ENCODE measurements at regions not wholly inside any gene's neighbourhood (a gene's known extent, or its start where the extent isn't known, plus 50 kb on each side); places are given as distances from the start of the nearest gene placed in this dataset.
"Not testable (repeated sequence)": the region's sequence is repeated elsewhere in the genome, so short reads cannot be mapped to it uniquely, and the experiment has no call there.

- Histone ChIP-seq H3K27ac (ENCODE audit: low read depth, low read length) (no peak overlapping the region), H4K91ac (ENCODE audit: low read depth, low read length) (no peak overlapping the region), H3K79me1 (ENCODE audit: low read length) (no peaks in the 10 kb centered on the region), H4K8ac (ENCODE audit: low read depth, low read length) (no peak overlapping the region), H3K23ac (ENCODE audit: low read length) (no peak overlapping the region), H3K4me3 (ENCODE audit: low read depth, low read length) (no peak overlapping the region), H2AK5ac (ENCODE audit: low read length) (no peak overlapping the region), H2BK5ac (ENCODE audit: low read depth, low read length, poor library complexity) (no peak overlapping the region), H4K12ac (ENCODE audit: low read depth, low read length) (no peak overlapping the region), H3K36me3 (ENCODE audit: control insufficient read depth in 1 of 2, insufficient read depth in 2 of 2, low read length in 2 of 2) (no peaks in the 10 kb centered on the region), H2BK12ac (ENCODE audit: low read length) (no peak overlapping the region), H3K14ac (ENCODE audit: low read length) (no peak overlapping the region), H3K18ac (ENCODE audit: low read length) (no peak overlapping the region), H2BK120ac (ENCODE audit: insufficient read depth, low read length, poor library complexity) (no peak overlapping the region), H3K4me2 (ENCODE audit: low read length) (no peak overlapping the region), H3K79me2 (ENCODE audit: control insufficient read depth, insufficient read depth, low read length, poor library complexity) (no peaks in the 10 kb centered on the region), H3K27me3 (ENCODE audit: insufficient read depth, low read length) (no peaks in the 10 kb centered on the region), H2AFZ (ENCODE audit: insufficient read depth, low read length, poor library complexity) (no peak overlapping the region), H3K9ac (ENCODE audit: low read length) (no peak overlapping the region), H3K4me1 (ENCODE audit: control insufficient read depth in 1 of 2, insufficient read depth in 2 of 2, low read length in 2 of 2) (no peaks in the 10 kb centered on the region), H3K9me3 (ENCODE audit: insufficient read depth, low read depth, low read length) (no peaks in the 10 kb centered on the region), H3K4ac (ENCODE audit: low read depth, low read length) (no peak overlapping the region)
- no CpG with 5 or more reads among the region's 1 CpG for WGBS (ENCODE audit: extremely low coverage, insufficient coverage, insufficient read length)
- no peak for DNase-seq
Measured at GRCh38 chr1:178665579-178665978, 59.5 kb upstream of the RALGPS2 start.

GRCh38 chr1:178666891-178667290 is 58.2 kb upstream of the RALGPS2 start:
- not testable (repeated sequence) for H2BK5ac ChIP-seq (ENCODE audit: low read depth, low read length, poor library complexity); H2BK120ac ChIP-seq (ENCODE audit: insufficient read depth, low read length, poor library complexity); H3K27ac ChIP-seq (ENCODE audit: low read depth, low read length); H3K79me2 ChIP-seq (ENCODE audit: control insufficient read depth, insufficient read depth, low read length, poor library complexity); H3K27me3 ChIP-seq (ENCODE audit: insufficient read depth, low read length); H3K36me3 ChIP-seq (ENCODE audit: control insufficient read depth in 1 of 2, insufficient read depth in 2 of 2, low read length in 2 of 2); H3K23ac ChIP-seq (ENCODE audit: low read length); H4K8ac ChIP-seq (ENCODE audit: low read depth, low read length); H3K79me1 ChIP-seq (ENCODE audit: low read length); H4K91ac ChIP-seq (ENCODE audit: low read depth, low read length); H3K9me3 ChIP-seq (ENCODE audit: insufficient read depth, low read depth, low read length); H3K4me3 ChIP-seq (ENCODE audit: low read depth, low read length); H3K4me2 ChIP-seq (ENCODE audit: low read length); H3K4me1 ChIP-seq (ENCODE audit: control insufficient read depth in 1 of 2, insufficient read depth in 2 of 2, low read length in 2 of 2); H2AK5ac ChIP-seq (ENCODE audit: low read length); H3K9ac ChIP-seq (ENCODE audit: low read length); DNase-seq; H3K18ac ChIP-seq (ENCODE audit: low read length); H3K14ac ChIP-seq (ENCODE audit: low read length); H2BK12ac ChIP-seq (ENCODE audit: low read length); H2AFZ ChIP-seq (ENCODE audit: insufficient read depth, low read length, poor library complexity); H4K12ac ChIP-seq (ENCODE audit: low read depth, low read length); H3K4ac ChIP-seq (ENCODE audit: low read depth, low read length)
- no CpG with 5 or more reads among the region's 9 CpGs for WGBS (ENCODE audit: extremely low coverage, insufficient coverage, insufficient read length)

- H3K23ac ChIP-seq (ENCODE audit: low read length) = no peak overlapping the region
- H3K27ac ChIP-seq (ENCODE audit: low read depth, low read length) = no peak overlapping the region
- H3K18ac ChIP-seq (ENCODE audit: low read length) = no peak overlapping the region
- no peak overlapping the region for H4K8ac ChIP-seq (ENCODE audit: low read depth, low read length)
- H2BK5ac ChIP-seq (ENCODE audit: low read depth, low read length, poor library complexity) = no peak overlapping the region
- no peaks in the 10 kb centered on the region for H3K36me3 ChIP-seq (ENCODE audit: control insufficient read depth in 1 of 2, insufficient read depth in 2 of 2, low read length in 2 of 2)
- H3K14ac ChIP-seq (ENCODE audit: low read length) = no peak overlapping the region
- H3K9me3 ChIP-seq (ENCODE audit: insufficient read depth, low read depth, low read length) = peaks cover 5% of the 10 kb centered on the region
- H4K91ac ChIP-seq (ENCODE audit: low read depth, low read length) = no peak overlapping the region
- no peak overlapping the region for H4K12ac ChIP-seq (ENCODE audit: low read depth, low read length)
- H3K79me2 ChIP-seq (ENCODE audit: control insufficient read depth, insufficient read depth, low read length, poor library complexity) = no peaks in the 10 kb centered on the region
- H3K4me2 ChIP-seq (ENCODE audit: low read length) = no peak overlapping the region
- no peak overlapping the region for H2AK5ac ChIP-seq (ENCODE audit: low read length)
- no peak for DNase-seq
- no peak overlapping the region for H2AFZ ChIP-seq (ENCODE audit: insufficient read depth, low read length, poor library complexity)
- no peak overlapping the region for H2BK120ac ChIP-seq (ENCODE audit: insufficient read depth, low read length, poor library complexity)
- no peak overlapping the region for H2BK12ac ChIP-seq (ENCODE audit: low read length)
- no peak overlapping the region for H3K9ac ChIP-seq (ENCODE audit: low read length)
- H3K4me1 ChIP-seq (ENCODE audit: control insufficient read depth in 1 of 2, insufficient read depth in 2 of 2, low read length in 2 of 2) = no peaks in the 10 kb centered on the region
- H3K27me3 ChIP-seq (ENCODE audit: insufficient read depth, low read length) = no peaks in the 10 kb centered on the region
- no peak overlapping the region for H3K4ac ChIP-seq (ENCODE audit: low read depth, low read length)
- H3K79me1 ChIP-seq (ENCODE audit: low read length) = no peaks in the 10 kb centered on the region
- H3K4me3 ChIP-seq (ENCODE audit: low read depth, low read length) = no peak overlapping the region
Measured at GRCh38 chr1:178672434-178672833, 52.6 kb upstream of the RALGPS2 start.

GRCh38 chr1:178674559-178674958 is 50.5 kb upstream of the RALGPS2 start:
- not testable (repeated sequence) for H2BK5ac ChIP-seq (ENCODE audit: low read depth, low read length, poor library complexity); H2BK120ac ChIP-seq (ENCODE audit: insufficient read depth, low read length, poor library complexity); H3K14ac ChIP-seq (ENCODE audit: low read length); H2AFZ ChIP-seq (ENCODE audit: insufficient read depth, low read length, poor library complexity); H2AK5ac ChIP-seq (ENCODE audit: low read length); H3K4ac ChIP-seq (ENCODE audit: low read depth, low read length); H2BK12ac ChIP-seq (ENCODE audit: low read length); H3K27ac ChIP-seq (ENCODE audit: low read depth, low read length); H3K9ac ChIP-seq (ENCODE audit: low read length); H3K36me3 ChIP-seq (ENCODE audit: control insufficient read depth in 1 of 2, insufficient read depth in 2 of 2, low read length in 2 of 2); H3K4me1 ChIP-seq (ENCODE audit: control insufficient read depth in 1 of 2, insufficient read depth in 2 of 2, low read length in 2 of 2); H3K4me2 ChIP-seq (ENCODE audit: low read length); H3K4me3 ChIP-seq (ENCODE audit: low read depth, low read length); H3K79me1 ChIP-seq (ENCODE audit: low read length); DNase-seq; H3K18ac ChIP-seq (ENCODE audit: low read length); H4K12ac ChIP-seq (ENCODE audit: low read depth, low read length); H3K23ac ChIP-seq (ENCODE audit: low read length); H4K8ac ChIP-seq (ENCODE audit: low read depth, low read length); H3K79me2 ChIP-seq (ENCODE audit: control insufficient read depth, insufficient read depth, low read length, poor library complexity); H3K9me3 ChIP-seq (ENCODE audit: insufficient read depth, low read depth, low read length); H4K91ac ChIP-seq (ENCODE audit: low read depth, low read length); H3K27me3 ChIP-seq (ENCODE audit: insufficient read depth, low read length)
- WGBS (ENCODE audit: extremely low coverage, insufficient coverage, insufficient read length) = no CpG with 5 or more reads among the region's 1 CpG
